GM10266 (cell line): ENCODE measurements at regions not wholly inside any gene's neighbourhood (a gene's known extent, or its start where the extent isn't known, plus 50 kb on each side); places are given as distances from the start of the nearest gene placed in this dataset.
"Not testable (repeated sequence)": the region's sequence is repeated elsewhere in the genome, so short reads cannot be mapped to it uniquely, and the experiment has no call there.

Source experiments
- DNase-seq: peaks from one replicate; pipeline ENCODE4 v3.0.0; 2012; ENCODE audit errors: extremely low spot score
- CTCF ChIP-seq: IDR thresholded peaks from 2 replicates; pipeline ENCODE4 v1.5.1; 2012; ENCODE audit warnings: mild to moderate bottlenecking, low read depth; ENCODE audit not compliant: control insufficient read depth, insufficient read depth; ENCODE audit errors: missing control alignments

- DNase-seq, result no peak
- no peak for TF ChIP-seq CTCF
Measured at GRCh38 chr7:110421490-110422241, 669.3 kb upstream of the LRRN3 start.

GRCh38 chr7:110432061-110432553, 658.8 kb upstream of the LRRN3 start:
- no peak for DNase-seq
- no peak for TF ChIP-seq CTCF

GRCh38 chr7:110438926-110439325, 652.0 kb upstream of the LRRN3 start:
- not testable (repeated sequence) for DNase-seq

GRCh38 chr7:110442381-110442837, 648.5 kb upstream of the LRRN3 start:
- TF ChIP-seq CTCF, result peak; percentile 44
- peak; percentile 27 for DNase-seq

GRCh38 chr7:110446658-110447057, 644.3 kb upstream of the LRRN3 start:
- DNase-seq, result no peak
- TF ChIP-seq CTCF, result no peak

- no peak for TF ChIP-seq CTCF
- DNase-seq, result no peak
Measured at GRCh38 chr7:110448918-110449317, 642.0 kb upstream of the LRRN3 start.

GRCh38 chr7:110454713-110455112, 636.2 kb upstream of the LRRN3 start:
- no peak for TF ChIP-seq CTCF

More at GRCh38 chr7:110454713-110455112, 636.2 kb upstream of the LRRN3 start:
- DNase-seq, result peak; percentile 10
